Mesothelial cell of epicardium (in vitro differentiated cells): ENCODE measurements at regions not wholly inside any gene's neighbourhood (a gene's known extent, or its start where the extent isn't known, plus 50 kb on each side); places are given as distances from the start of the nearest gene placed in this dataset.

Experiments
- DNase-seq, 2 experiments: peaks; one replicate each; pipeline ENCODE4 v3.0.0; 2021; ENCODE audit warnings: low spot score in 2 of 2; ENCODE audit not compliant: unreplicated experiment in 2 of 2
- H3K27ac Mint-ChIP-seq: 2 replicates; pipeline ENCODE4 v1.8.0; 2021; ENCODE audit warnings: mixed read lengths
- H3K27me3 Mint-ChIP-seq: 2 replicates; pipeline ENCODE4 v1.8.0; 2021; ENCODE audit warnings: low read depth, mixed read lengths
- H3K36me3 Mint-ChIP-seq: 2 replicates; pipeline ENCODE4 v1.8.0; 2021; ENCODE audit warnings: mixed read lengths
- H3K4me1 Mint-ChIP-seq: 2 replicates; pipeline ENCODE4 v1.8.0; 2021; ENCODE audit warnings: mixed read lengths
- H3K4me3 Mint-ChIP-seq: 2 replicates; pipeline ENCODE4 v1.8.0; 2021; ENCODE audit warnings: mild to moderate bottlenecking, moderate library complexity, mixed read lengths
- H3K9me3 Mint-ChIP-seq: 2 replicates; pipeline ENCODE4 v1.8.0; 2021; ENCODE audit warnings: mixed read lengths
- TF ChIP-seq, protein P1 (sequence below): fragments of 200-600 bp; sonication (generic); IDR thresholded peaks from one replicate; pipeline ENCODE4 v1.5.0; 2021; ENCODE audit warnings: antibody characterized with exemption; ENCODE audit not compliant: unreplicated experiment

DNA sequence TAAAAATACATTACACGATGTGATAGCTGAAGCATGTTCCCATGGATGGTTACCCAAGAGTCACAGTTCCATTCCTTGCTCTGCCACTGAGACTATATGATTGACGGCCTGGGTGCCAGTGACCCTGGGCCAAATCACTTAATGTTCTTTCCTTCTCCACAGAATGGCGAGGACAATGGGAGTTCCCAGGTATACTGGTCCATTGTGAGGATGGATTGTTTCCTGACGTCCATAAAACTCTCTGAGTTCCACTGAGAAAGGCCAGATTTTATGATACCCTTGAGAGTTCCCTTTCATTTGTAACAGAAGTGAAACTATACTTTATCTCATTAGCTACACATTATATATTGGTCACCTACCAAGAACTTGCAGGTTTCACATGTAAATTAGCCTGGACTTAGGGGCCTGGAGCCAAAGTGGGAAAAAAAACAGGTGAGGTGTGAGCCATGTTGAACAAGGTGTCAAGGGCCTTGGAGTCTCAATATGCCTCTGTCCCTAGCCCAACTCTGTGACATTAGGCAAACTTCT, 502.2 kb upstream of the DAB1 start:
- Mint-ChIP-seq H3K4me1 (peaks cover 10% of the 10 kb centered on the region), H3K36me3 (no peaks in the 10 kb centered on the region), H3K27ac (no peak overlapping the region), H3K9me3 (peaks cover under 1% of the 10 kb centered on the region), H3K4me3 (no peak overlapping the region), H3K27me3 (peaks cover 24% of the 10 kb centered on the region)
- TF ChIP-seq, protein P1, sequence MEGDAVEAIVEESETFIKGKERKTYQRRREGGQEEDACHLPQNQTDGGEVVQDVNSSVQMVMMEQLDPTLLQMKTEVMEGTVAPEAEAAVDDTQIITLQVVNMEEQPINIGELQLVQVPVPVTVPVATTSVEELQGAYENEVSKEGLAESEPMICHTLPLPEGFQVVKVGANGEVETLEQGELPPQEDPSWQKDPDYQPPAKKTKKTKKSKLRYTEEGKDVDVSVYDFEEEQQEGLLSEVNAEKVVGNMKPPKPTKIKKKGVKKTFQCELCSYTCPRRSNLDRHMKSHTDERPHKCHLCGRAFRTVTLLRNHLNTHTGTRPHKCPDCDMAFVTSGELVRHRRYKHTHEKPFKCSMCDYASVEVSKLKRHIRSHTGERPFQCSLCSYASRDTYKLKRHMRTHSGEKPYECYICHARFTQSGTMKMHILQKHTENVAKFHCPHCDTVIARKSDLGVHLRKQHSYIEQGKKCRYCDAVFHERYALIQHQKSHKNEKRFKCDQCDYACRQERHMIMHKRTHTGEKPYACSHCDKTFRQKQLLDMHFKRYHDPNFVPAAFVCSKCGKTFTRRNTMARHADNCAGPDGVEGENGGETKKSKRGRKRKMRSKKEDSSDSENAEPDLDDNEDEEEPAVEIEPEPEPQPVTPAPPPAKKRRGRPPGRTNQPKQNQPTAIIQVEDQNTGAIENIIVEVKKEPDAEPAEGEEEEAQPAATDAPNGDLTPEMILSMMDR: no peak
- no peak for DNase-seq

DNA sequence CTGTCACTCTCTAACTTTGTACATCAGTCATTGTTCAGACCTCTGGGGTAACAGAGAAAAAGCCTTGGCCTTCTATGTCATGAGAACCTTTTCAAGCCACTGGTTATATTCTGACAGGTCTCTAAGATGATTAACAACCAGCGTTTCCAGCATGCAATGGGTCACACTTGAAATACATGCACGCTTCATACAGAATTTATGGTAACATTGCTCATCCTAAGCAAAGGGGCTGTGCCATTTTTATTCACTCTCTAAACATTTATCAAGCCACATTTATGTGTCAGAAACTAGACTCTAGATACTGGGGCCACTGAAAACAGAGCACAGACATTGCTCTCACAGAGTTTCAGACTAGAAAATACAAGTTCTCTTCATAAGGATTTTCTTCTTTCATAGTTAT, 501.4 kb upstream of the DAB1 start:
- peaks cover 10% of the 10 kb centered on the region for H3K4me1 Mint-ChIP-seq
- no peak for DNase-seq
- H3K9me3 Mint-ChIP-seq: no peaks in the 10 kb centered on the region
- TF ChIP-seq, protein P1: no peak
- H3K27me3 Mint-ChIP-seq: peaks cover 19% of the 10 kb centered on the region
- H3K27ac Mint-ChIP-seq: no peak overlapping the region
- no peaks in the 10 kb centered on the region for H3K36me3 Mint-ChIP-seq
- no peak overlapping the region for H3K4me3 Mint-ChIP-seq

DNA sequence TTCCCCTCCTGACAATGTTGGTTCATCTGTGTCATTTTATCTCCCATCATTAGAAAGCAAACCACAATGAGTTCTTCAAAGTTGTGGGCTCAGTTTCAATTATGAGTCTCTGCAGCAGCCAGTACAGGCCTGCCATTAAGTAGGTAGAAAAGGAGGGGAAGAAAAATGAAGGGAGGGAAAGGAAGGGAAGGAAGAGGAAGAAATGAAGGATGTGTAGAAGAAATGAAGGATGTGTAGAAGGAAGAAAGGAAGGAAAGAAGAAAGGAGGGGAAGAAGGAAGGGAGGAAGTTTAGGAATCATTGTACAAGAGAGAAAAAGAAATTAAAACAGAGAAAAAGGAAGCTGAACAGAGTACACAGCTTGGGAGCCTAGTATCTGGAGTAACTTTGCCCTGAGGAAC, 498.3 kb upstream of the DAB1 start:
- peaks cover 6% of the 10 kb centered on the region for H3K9me3 Mint-ChIP-seq
- H3K27ac Mint-ChIP-seq: no peak overlapping the region
- H3K27me3 Mint-ChIP-seq: peaks cover 6% of the 10 kb centered on the region
- no peaks in the 10 kb centered on the region for H3K36me3 Mint-ChIP-seq
- TF ChIP-seq, protein P1: no peak
- DNase-seq: no peak
- H3K4me3 Mint-ChIP-seq: no peak overlapping the region
- peaks cover 10% of the 10 kb centered on the region for H3K4me1 Mint-ChIP-seq

DNA sequence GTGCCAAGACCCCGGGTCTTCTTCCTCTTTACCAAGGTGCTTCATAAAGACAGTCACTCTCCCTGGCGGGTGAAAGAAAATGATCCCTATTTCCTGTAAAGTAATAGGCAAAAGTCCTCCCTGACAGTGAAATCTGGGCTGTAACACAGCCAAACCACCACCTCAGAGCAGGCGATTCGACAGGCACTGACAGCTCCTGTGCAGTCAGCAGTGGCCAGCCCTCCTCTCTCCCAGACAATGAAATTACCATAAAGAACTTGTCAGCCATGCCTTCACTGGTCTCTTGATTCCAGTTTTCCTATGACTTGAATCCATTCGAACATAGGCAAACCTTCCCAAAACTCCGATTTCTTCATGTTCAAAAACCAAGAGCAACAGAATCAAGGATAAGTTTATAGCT, 492.2 kb upstream of the DAB1 start:
- Mint-ChIP-seq H3K36me3 (no peaks in the 10 kb centered on the region), H3K27me3 (peaks cover 2% of the 10 kb centered on the region), H3K27ac (no peak overlapping the region), H3K4me3 (no peak overlapping the region), H3K9me3 (peaks cover 6% of the 10 kb centered on the region), H3K4me1 (no peaks in the 10 kb centered on the region)
- TF ChIP-seq, protein P1: no peak
- no peak for DNase-seq

DNA sequence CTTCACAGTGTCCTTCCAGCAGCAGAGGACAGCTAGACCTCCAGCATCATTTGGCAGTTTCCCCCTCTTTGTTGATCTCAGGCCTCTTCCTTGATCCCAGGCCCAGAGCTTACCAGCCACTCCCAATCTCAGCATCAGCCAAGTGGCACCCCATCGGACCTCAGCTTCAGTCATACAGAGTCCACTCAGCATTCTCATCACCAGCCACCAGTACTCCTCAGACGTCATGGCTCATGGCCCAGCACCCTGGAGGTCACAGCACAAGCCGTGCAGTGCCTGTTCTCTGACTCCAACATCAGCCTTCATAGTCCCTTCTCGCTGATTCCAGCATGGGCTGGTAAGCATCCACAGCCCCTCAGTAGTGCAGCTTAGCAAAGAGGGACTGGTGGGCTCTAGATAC, 487.6 kb upstream of the DAB1 start:
- H3K36me3 Mint-ChIP-seq: no peaks in the 10 kb centered on the region
- no peak overlapping the region for H3K4me3 Mint-ChIP-seq
- no peaks in the 10 kb centered on the region for H3K9me3 Mint-ChIP-seq
- H3K27ac Mint-ChIP-seq: no peak overlapping the region
- no peak for DNase-seq
- TF ChIP-seq, protein P1: no peak
- H3K27me3 Mint-ChIP-seq: peaks cover 2% of the 10 kb centered on the region
- H3K4me1 Mint-ChIP-seq: peaks cover 7% of the 10 kb centered on the region

DNA sequence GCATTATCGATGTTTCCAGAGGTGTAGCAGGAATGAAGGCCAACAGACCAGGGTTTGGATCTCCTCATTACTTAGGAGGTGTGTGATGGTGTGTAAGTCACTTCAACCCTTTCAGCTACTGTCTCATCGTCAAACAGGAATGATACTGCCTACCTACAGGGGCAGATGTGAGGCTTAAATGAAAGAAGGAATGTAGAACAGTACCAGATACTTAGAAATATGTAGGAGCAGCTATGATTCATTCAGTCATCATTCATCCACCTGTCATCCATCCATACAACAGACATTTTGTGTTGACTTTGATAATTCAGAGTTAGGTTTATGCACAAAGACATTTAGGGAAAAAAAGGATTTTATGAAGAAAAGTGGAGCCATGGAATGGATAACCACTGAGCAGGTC, 486.9 kb upstream of the DAB1 start:
- TF ChIP-seq, protein P1: no peak
- no peak overlapping the region for H3K27ac Mint-ChIP-seq
- no peak for DNase-seq
- H3K36me3 Mint-ChIP-seq: no peaks in the 10 kb centered on the region
- H3K27me3 Mint-ChIP-seq: peaks cover 2% of the 10 kb centered on the region
- H3K9me3 Mint-ChIP-seq: no peaks in the 10 kb centered on the region
- H3K4me1 Mint-ChIP-seq: peaks cover 7% of the 10 kb centered on the region
- no peak overlapping the region for H3K4me3 Mint-ChIP-seq
